HG03159 (cell line): ENCODE measurements at regions not wholly inside any gene's neighbourhood (a gene's known extent, or its start where the extent isn't known, plus 50 kb on each side); places are given as distances from the start of the nearest gene placed in this dataset.

Source experiments
- ATAC-seq: cut with Tn5 transposase; IDR thresholded peaks from one replicate; pipeline ENCODE4 v1.9.1; 2021; ENCODE audit warnings: mild to moderate bottlenecking, moderate library complexity; ENCODE audit not compliant: unreplicated experiment

DNA sequence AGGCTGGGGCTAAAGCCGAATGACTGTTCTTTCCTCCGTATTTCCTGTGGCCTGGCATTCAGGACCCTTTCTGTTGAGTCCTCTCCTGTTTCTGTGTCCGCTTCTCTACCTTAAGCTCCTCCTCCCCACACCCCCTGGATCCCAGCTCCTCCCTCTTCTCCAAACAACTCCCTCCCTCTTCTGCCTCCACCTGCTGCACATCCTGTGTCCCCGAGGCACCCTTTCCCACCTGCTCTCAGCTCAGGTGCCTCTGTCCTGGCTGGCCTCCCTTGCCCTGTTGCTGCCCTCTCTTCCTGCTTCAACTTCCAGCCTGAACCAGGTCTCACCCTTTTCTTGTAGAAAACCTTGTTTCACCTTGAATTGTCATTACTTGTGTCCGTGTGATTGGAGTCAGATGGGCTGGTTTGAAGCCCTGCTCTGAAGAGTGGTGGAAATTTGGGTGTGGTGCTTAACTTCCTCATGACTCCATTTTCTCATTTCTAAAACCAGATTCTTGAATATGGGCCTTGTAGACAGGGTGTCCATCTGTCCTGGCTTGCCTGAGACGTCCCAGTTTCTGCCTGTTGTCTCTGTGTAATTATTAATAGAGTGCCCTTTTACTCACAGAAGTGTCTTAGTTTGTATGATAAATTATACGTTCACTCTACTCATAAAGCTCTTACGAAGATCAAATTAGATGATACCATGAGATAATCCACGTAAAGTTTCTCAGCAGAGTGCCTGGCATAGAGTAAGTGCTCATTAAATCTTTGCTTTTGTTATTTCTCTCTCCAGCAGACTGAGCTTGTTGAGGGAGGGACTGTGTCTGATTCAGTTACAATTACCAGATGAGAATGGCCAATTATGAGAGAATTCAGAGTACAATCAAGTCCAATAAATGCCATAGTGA is 58.9 kb upstream of the TRABD2B start:
- no peak for ATAC-seq

DNA sequence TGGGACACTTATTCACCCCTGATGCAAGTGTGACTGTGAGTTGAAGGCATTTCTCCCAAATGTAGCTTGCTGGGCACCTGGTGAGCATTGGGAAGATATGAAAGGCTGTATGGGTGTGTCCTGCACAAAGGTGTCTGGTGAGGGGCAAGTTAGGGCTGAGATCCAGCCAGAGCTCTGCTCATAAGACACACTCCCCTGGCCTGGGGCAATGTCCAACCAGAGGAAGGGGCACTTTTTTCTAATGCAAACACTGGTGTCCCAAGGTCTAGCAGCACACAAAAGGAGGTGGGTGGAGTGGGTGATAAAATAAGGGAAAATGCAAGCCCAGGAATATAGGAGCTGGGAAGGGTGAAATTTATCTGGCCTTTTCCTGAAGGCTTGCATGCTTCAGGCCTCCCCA is 57.0 kb upstream of the TRABD2B start:
- ATAC-seq: no peak

DNA sequence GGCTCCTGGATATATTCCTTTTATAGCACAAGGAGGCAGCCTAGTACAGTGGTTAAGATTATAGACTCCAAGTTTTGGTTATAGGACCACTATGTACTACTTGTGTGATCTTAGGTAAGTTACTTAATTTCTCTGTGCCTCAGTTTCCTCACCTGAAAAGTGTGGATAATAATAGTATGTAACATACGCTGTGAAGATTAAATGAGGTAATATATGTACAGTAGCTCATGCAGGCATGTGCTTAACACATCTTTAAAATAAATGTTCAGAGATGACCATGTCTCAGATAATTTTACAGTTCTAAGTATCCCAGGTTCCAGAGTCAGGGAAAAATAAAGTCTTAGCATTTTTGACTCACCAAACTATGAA is 55.7 kb upstream of the TRABD2B start:
- no peak for ATAC-seq

DNA sequence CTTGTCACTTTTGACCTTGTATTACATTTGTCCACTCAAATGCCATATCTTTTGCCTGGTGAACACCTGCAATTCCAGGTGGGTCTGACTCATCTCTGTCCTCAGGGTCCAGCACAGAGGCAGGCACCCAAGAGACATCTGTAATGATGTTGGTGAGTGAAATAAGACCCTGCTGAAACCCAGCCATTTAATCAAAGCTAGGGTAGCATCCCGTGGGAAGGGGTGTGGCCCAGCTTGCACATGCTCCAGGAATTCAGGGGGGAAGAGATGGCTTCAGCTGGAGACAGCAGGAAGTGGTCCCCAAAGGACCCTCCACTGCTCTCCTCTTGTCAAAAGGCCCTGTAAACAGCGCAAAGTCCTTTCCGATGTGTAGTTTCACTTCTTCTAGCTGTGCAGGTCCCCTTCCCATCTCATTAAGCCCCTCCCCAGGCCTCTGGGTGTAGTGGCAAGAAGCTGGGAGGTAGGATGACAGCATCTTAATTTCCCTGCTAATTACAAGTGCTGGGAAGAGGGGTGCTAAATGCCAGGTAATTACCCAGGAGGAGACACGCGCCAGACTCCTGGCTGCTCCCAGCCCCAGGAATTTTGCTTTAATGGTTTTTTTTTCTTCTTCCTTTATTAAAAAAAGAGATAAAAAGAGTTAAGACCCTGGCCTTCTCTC is 54.4 kb upstream of the TRABD2B start:
- ATAC-seq: no peak

DNA sequence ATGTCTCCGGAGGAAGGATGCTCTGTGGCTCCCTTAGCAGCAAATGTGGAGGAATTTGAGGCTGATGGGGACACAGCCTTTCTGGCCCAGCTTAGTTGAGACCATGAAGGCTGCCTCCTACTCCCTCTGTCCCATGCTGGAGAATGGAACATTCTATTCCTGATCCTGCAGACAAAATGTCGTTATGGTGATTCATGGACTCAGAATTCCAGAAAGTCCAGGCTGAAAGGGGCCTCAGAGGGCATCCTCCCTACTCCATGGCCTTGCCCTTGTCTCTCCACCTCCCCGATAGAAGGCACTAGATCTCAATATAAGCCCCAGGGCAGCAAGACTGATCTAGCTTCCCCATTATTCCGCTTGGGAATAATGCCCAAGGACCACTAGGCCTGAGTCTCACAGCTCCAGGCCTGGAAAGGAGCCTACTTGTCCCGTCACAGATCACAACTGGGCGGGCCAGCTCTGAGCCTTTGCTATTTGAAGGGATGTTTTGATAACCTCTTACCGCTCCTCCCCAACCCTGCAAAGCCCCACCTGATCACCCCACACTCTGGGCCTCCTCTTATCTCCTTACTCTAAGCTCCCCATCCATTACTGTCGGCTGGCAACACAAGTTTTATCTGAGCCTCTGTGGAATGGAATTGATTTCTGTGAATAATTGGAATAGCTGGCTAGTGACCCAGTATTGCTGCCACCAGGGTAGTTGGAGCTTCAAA is 52.8 kb upstream of the TRABD2B start:
- no peak for ATAC-seq

DNA sequence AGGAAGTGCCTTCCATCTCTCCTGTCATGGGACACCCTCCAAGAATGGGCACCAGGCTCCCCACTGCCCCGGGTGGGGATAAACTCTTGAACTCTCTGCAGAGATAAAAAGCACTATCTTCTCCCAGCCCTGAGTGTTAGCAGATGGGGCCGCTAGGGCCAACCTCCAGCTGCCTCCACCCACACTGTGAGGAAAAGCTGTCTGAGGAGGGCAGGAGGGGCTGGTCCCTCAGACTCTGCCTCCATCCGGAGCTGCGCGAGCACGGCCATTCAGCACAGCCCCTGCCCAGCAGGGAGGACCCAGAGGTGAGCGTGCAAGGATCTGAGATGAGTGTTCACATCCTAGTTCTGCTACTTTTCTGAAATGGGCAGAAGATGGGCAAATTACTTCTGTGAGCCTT is 51.8 kb upstream of the TRABD2B start:
- ATAC-seq: no peak

DNA sequence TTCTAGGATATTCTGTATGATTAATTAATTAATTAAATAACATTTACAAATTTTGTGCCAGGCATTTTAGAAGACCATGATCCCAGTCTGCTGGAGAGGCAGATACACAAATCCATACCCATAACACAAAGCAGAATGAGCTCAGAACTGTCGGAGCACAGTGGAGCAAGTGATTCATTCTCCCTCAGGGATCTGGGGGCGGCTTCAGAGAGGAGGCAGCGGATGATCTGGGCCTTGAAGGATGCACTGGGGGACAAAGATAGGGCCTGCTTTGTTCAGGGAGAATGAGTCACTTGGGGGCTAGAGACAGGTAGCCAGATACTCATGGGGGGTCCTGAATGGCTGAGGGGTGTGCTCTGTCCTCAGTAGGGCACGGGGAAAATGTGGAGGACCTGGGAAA is 50.9 kb upstream of the TRABD2B start:
- no peak for ATAC-seq

DNA sequence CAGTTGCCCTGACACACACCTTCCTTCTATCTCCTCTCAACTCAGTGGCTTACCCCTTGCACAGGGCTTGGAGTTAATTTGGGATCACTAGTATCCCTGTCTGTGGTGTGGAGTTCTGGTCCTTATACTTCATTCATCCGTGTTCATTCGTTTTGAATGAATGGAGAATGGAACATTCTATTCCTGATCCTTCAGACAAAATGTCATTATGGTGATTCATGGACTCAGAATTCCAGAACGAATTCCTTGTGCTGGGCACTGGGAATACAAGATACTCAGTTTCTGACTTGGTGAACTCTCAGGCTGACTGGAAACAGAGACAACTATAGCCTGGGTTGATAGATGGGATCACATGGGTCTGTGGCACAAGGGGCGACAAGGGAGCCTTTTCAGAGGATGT is 49.9 kb upstream of the TRABD2B start:
- ATAC-seq: no peak
